ENCODE measurements at regions not wholly inside any gene's neighbourhood (a gene's known extent, or its start where the extent isn't known, plus 50 kb on each side); places are given as distances from the start of the nearest gene placed in this dataset.

DNA sequence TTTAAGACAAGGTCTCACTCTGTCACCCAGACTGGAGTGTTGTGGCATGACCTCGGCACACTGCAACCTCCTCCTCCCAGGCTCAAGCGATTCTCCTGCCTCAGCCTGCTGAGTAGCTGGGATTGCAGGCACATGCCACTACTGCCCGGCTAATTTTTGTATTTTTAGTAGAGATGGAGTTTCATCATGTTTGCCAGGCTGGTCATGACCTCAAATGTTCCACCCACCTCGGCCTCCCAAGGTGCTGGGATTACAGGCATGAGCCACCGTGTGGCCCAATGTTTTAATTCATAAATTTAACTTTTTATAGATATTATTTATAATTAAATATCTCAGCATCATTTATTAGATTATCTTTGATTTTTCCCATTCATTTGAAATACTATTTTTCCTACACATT lies 658.0 kb upstream of the NRG3 start:
- no peaks in the 10 kb centered on the region for H3K36me3 ChIP-seq (ENCODE audit: control insufficient read depth, insufficient read depth, low read length)
- H3K27me3 ChIP-seq (ENCODE audit: control insufficient read depth, insufficient read depth, low read length) = no peaks in the 10 kb centered on the region
- ChIA-PET CTCF (no interaction called here), POLR2A (no interaction called here)
- no peaks in the 10 kb centered on the region for H3K4me1 ChIP-seq (ENCODE audit: control insufficient read depth, insufficient read depth, low read length)
- TF ChIP-seq, protein P1, sequence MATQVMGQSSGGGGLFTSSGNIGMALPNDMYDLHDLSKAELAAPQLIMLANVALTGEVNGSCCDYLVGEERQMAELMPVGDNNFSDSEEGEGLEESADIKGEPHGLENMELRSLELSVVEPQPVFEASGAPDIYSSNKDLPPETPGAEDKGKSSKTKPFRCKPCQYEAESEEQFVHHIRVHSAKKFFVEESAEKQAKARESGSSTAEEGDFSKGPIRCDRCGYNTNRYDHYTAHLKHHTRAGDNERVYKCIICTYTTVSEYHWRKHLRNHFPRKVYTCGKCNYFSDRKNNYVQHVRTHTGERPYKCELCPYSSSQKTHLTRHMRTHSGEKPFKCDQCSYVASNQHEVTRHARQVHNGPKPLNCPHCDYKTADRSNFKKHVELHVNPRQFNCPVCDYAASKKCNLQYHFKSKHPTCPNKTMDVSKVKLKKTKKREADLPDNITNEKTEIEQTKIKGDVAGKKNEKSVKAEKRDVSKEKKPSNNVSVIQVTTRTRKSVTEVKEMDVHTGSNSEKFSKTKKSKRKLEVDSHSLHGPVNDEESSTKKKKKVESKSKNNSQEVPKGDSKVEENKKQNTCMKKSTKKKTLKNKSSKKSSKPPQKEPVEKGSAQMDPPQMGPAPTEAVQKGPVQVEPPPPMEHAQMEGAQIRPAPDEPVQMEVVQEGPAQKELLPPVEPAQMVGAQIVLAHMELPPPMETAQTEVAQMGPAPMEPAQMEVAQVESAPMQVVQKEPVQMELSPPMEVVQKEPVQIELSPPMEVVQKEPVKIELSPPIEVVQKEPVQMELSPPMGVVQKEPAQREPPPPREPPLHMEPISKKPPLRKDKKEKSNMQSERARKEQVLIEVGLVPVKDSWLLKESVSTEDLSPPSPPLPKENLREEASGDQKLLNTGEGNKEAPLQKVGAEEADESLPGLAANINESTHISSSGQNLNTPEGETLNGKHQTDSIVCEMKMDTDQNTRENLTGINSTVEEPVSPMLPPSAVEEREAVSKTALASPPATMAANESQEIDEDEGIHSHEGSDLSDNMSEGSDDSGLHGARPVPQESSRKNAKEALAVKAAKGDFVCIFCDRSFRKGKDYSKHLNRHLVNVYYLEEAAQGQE (IDR thresholded peaks at IDR 0.05; ENCODE audit: insufficient read depth in 1 of 2, low read depth in 2 of 2, low read length in 1 of 2) = no peak
- TF ChIP-seq, protein P2, sequence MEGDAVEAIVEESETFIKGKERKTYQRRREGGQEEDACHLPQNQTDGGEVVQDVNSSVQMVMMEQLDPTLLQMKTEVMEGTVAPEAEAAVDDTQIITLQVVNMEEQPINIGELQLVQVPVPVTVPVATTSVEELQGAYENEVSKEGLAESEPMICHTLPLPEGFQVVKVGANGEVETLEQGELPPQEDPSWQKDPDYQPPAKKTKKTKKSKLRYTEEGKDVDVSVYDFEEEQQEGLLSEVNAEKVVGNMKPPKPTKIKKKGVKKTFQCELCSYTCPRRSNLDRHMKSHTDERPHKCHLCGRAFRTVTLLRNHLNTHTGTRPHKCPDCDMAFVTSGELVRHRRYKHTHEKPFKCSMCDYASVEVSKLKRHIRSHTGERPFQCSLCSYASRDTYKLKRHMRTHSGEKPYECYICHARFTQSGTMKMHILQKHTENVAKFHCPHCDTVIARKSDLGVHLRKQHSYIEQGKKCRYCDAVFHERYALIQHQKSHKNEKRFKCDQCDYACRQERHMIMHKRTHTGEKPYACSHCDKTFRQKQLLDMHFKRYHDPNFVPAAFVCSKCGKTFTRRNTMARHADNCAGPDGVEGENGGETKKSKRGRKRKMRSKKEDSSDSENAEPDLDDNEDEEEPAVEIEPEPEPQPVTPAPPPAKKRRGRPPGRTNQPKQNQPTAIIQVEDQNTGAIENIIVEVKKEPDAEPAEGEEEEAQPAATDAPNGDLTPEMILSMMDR (IDR thresholded peaks at IDR 0.05) = no peak
- TF ChIP-seq POLR2AphosphoS5 (IDR thresholded peaks at IDR 0.05; ENCODE audit: low read depth, low read length) = no peak
- TF ChIP-seq TCF7L2 (IDR thresholded peaks at IDR 0.05; ENCODE audit: low read depth, low read length) = no peak
- no peak for TF ChIP-seq SIN3A (IDR thresholded peaks at IDR 0.05; ENCODE audit: borderline replicate concordance, insufficient read depth, low read depth, low read length)
- H3K27ac ChIP-seq (ENCODE audit: low read length) = no peak overlapping the region
- no peak for DNase-seq (ENCODE audit: low read depth, low spot score)
- BruUV-seq (replicated peaks) = no TSS peak
- intact Hi-C loops (cut with micrococcal nuclease; ENCODE audit: unreplicated experiment) (no loop called here), in situ Hi-C loops (cut with HindIII; ENCODE audit: low pct_unique_long_range_greater_than_20kb, low sequenced_read_pairs) (no loop called here)
- no peak overlapping the region for H3K4me3 ChIP-seq (ENCODE audit: low read depth in 2 of 2, low read length in 2 of 2)
- 0 out of 2 replicates have a peak, but pooled peaks cover 8% of the 10 kb centered on the region for H3K9me3 ChIP-seq (ENCODE audit: control insufficient read depth, insufficient read depth, low read depth, low read length)
- no peak for ATAC-seq

DNA sequence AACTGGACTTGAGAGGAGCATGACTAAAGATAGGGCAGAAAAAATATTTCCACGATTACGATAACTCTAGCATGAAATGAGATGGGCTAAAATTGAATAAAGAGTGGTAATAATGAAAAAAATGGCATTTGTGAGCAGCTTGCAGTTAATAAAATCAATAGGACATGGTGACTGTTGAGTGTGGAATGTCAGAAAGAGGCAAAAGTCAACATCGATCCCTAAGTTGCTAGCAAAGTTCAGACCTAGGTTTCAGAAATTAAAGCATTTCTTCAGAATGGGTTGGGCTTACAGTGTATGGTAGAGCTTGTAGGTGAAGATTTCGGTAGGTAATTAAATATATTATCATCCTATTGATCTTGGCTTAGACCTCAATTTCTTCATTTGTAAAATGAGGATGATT lies 656.7 kb upstream of the NRG3 start:
- no TSS peak for BruUV-seq (replicated peaks)
- intact Hi-C loops (cut with micrococcal nuclease; ENCODE audit: unreplicated experiment) = no loop called here
- no peaks in the 10 kb centered on the region for H3K36me3 ChIP-seq (ENCODE audit: control insufficient read depth, insufficient read depth, low read length)
- H3K9me3 ChIP-seq (ENCODE audit: control insufficient read depth, insufficient read depth, low read depth, low read length) = 0 out of 2 replicates have a peak, but pooled peaks cover 8% of the 10 kb centered on the region
- in situ Hi-C loops (cut with HindIII; ENCODE audit: low pct_unique_long_range_greater_than_20kb, low sequenced_read_pairs) = no loop called here
- TF ChIP-seq, protein P1 (IDR thresholded peaks at IDR 0.05; ENCODE audit: insufficient read depth in 1 of 2, low read depth in 2 of 2, low read length in 1 of 2) = no peak
- no peak for TF ChIP-seq SIN3A (IDR thresholded peaks at IDR 0.05; ENCODE audit: borderline replicate concordance, insufficient read depth, low read depth, low read length)
- TF ChIP-seq POLR2AphosphoS5 (IDR thresholded peaks at IDR 0.05; ENCODE audit: low read depth, low read length) = no peak
- TF ChIP-seq, protein P2 (IDR thresholded peaks at IDR 0.05) = no peak
- TF ChIP-seq TCF7L2 (IDR thresholded peaks at IDR 0.05; ENCODE audit: low read depth, low read length) = no peak
- no peak overlapping the region for H3K27ac ChIP-seq (ENCODE audit: low read length)
- DNase-seq (ENCODE audit: low read depth, low spot score) (no peak), ATAC-seq (no peak)
- ChIA-PET CTCF (no interaction called here), POLR2A (no interaction called here)
- H3K4me1 ChIP-seq (ENCODE audit: control insufficient read depth, insufficient read depth, low read length) = no peaks in the 10 kb centered on the region
- no peaks in the 10 kb centered on the region for H3K27me3 ChIP-seq (ENCODE audit: control insufficient read depth, insufficient read depth, low read length)
- H3K4me3 ChIP-seq (ENCODE audit: low read depth in 2 of 2, low read length in 2 of 2) = no peak overlapping the region

All from Panc1 (cell line).